Choroid plexus epithelial cell (primary cell): ENCODE measurements at regions not wholly inside any gene's neighbourhood (a gene's known extent, or its start where the extent isn't known, plus 50 kb on each side); places are given as distances from the start of the nearest gene placed in this dataset.

Source experiments
- DNase-seq: peaks from one replicate; pipeline ENCODE4 v3.0.0-alpha.2; 2010; ENCODE audit warnings: low read depth
- H3K4me3 ChIP-seq: 2 replicates; pipeline ENCODE4 v1.5.1; 2011; ENCODE audit warnings: low read depth, mild to moderate bottlenecking, control low read depth, low read length, moderate library complexity
- TF ChIP-seq, protein P1 (sequence below): conservative IDR thresholded peaks from 2 replicates; pipeline ENCODE4 v1.5.1; 2011; ENCODE audit warnings: low read depth, mild to moderate bottlenecking, control low read depth, inconsistent platforms, low read length, moderate library complexity

DNA sequence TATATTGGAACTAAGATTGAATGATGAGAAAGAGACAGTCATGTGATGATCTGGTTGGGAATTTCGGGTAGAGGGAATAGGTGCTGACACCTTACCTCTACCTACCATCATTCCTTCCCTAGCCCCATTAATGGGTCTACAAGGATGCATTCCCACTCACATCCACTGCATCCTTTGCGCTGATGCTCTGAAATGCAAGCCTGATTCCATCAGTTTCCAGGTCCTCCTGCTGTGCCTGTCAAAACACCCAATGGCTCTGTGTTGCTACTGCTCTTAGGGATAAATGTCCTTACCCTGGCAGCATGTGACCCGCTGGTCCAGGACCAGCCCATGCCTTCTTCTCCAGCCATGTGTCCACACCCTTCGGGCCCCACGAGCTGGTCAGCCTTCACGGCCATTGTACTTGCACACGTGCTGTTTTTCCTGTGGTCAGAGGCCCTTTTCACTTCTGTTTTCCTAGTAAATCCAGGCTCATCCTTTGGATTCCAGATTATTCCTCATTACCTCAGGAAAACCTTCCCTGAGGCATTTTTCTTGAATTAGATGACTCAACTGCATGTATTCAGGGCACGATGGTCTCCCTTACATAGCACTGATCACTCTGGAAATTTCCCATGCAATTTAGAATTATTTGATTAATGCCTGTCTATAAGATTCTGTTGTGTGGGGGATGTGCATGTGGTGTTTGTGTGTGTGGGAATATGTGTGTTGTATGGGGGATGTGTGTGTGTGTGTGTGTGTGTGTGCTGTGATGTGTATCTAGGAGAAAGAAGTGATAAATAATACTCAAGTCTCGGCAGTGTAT, 185.0 kb downstream of the DIRAS2 start:
- no peak overlapping the region for H3K4me3 ChIP-seq
- TF ChIP-seq, protein P1, sequence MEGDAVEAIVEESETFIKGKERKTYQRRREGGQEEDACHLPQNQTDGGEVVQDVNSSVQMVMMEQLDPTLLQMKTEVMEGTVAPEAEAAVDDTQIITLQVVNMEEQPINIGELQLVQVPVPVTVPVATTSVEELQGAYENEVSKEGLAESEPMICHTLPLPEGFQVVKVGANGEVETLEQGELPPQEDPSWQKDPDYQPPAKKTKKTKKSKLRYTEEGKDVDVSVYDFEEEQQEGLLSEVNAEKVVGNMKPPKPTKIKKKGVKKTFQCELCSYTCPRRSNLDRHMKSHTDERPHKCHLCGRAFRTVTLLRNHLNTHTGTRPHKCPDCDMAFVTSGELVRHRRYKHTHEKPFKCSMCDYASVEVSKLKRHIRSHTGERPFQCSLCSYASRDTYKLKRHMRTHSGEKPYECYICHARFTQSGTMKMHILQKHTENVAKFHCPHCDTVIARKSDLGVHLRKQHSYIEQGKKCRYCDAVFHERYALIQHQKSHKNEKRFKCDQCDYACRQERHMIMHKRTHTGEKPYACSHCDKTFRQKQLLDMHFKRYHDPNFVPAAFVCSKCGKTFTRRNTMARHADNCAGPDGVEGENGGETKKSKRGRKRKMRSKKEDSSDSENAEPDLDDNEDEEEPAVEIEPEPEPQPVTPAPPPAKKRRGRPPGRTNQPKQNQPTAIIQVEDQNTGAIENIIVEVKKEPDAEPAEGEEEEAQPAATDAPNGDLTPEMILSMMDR: no peak
- no peak for DNase-seq

DNA sequence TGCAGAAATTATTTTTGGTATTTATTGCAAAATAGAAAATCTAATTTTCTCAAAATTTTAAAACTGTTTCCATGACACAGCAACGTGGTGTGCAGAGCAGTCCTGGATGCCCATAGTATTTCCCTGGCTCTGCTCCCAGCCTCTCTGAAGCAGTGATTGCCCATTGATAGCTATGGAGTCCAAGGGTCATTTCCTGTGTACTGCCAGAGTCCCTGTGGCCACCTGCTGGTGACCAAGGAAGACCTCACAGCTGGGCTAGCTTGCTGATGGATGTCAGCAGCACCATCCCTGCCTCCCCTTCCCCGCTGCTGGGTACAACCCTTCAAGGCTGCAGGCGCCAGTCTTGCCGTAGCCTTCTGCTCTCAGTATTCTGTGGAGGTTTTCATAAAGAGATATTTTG, 184.1 kb downstream of the DIRAS2 start:
- no peak overlapping the region for H3K4me3 ChIP-seq
- DNase-seq: no peak
- TF ChIP-seq, protein P1: peak; percentile 15

DNA sequence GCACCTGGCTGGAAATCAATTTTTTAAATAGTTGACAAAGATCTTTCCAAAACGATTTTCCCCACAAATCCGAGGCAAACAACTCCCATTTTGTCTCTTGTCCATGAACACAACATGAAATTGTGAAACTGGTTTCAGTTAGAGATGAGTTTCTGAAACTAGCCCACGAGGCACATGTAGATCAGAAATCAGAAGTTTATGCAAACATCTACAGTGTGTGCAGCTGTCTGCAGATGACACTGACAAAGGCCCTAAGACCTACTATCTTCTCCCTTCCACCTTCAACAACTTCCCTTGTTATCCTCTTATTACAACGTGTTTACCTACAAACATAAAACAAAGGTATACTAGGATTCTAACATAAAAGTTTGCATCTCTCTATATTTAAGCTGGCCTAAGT, 183.3 kb downstream of the DIRAS2 start:
- no peak overlapping the region for H3K4me3 ChIP-seq
- TF ChIP-seq, protein P1: no peak
- no peak for DNase-seq

DNA sequence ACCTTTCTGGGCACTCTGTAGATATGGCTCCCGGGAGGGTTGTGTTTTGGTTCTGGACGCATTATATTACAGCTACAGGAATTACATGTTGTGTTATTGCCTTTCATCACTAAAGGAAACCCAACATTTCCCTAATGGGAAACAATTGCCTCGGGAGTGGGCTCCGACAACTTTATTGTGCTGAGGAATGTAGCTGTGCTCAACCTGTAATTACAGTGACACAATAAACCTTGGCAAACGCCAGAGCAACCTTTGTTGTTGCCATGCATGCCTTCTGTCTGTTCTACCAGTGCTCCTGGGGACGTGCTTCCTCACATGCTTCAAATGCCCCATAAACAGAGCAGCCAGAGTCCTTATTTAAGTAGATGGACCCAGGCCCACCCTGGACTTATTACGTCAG, 182.4 kb downstream of the DIRAS2 start:
- H3K4me3 ChIP-seq: no peak overlapping the region
- TF ChIP-seq, protein P1: no peak
- no peak for DNase-seq

DNA sequence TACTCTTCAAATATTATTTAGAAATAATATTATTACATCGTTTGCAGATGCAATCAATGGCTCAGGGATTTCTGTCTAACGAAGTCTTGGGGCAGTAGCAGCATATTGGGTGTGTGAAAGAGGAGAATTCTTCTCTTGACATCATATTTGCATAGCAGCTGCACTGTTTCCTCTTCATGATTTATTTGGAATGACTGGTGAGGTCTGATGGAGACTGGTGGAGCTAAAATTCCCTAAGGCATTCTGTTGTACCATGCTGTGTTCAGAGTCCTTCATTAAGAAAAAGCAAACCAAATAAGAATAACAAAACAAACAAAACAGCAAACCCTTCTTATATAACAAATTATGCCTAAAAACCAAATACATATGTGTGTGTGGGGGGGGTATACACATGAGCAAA, 177.6 kb downstream of the DIRAS2 start:
- DNase-seq: no peak
- H3K4me3 ChIP-seq: no peak overlapping the region
- TF ChIP-seq, protein P1: no peak

DNA sequence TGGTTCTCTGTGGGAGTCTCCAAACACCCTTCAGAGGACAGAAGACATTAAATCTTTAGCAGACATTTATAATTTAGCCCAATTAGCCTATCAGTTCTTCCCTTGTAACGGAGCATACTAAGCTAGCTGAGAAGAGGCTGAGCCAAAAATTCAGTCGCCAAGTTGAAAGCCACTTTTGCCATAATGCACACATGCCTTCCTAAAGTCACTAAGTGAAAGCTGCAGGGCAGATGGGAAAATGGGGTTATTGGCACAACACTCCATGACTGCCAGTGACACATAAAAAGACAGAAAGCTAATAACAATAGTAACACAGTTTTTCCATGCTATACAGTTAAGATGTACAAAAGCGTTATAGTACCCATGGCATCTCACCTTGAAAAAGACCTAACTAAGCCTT, 176.2 kb downstream of the DIRAS2 start:
- no peak for DNase-seq
- TF ChIP-seq, protein P1: no peak
- no peak overlapping the region for H3K4me3 ChIP-seq

DNA sequence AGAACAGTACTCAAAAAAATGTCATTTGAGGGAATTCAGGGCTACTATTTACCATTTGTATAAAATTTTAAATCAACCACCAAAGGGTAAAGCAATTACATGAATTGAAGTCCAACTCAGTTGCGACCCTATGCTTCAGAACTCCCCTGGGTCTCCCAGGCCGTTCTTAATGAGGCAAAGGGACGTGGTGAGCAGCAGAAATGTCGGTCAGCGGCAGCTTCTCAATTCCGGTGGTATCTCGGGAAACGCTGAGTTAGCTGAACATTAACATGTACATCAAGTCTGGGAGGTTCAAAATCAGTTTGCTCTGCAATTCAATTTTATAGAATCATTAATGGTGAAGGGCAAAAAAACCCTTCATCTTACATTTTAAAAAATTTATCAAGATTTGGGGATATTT, 173.2 kb downstream of the DIRAS2 start:
- no peak for DNase-seq
- TF ChIP-seq, protein P1: no peak
- H3K4me3 ChIP-seq: no peak overlapping the region
